HepG2 (cell line): ENCODE measurements at regions not wholly inside any gene's neighbourhood (a gene's known extent, or its start where the extent isn't known, plus 50 kb on each side); places are given as distances from the start of the nearest gene placed in this dataset.

Experiments used
- ATAC-seq: fragments of 200-7000 bp; cut with Tn5 transposase; 3 replicates; pipeline ENCODE4 v1.9.1; 2020; ENCODE audit warnings: mild to moderate bottlenecking, moderate library complexity
- BruUV-seq: library from RNA; stranded (reverse); fragments of 400-500 nt; replicated peaks from 2 replicates; lab custom pipeline; 2021; lab: Mats Ljungman, UMichigan
- CTCF ChIA-PET: fragments of 300-600 bp; formaldehyde crosslinking; extraction: SDS; loops from one replicate; lab custom pipeline; 2021; ENCODE audit warnings: low total read pairs, inconsistent platforms, low intra/inter-chr PET ratio; lab: Yijun Ruan, JAX
- POLR2A ChIA-PET: fragments of 350-600 bp; sonication (Branson Sonifier 250); formaldehyde crosslinking; loops from one replicate; lab custom pipeline; 2020; ENCODE audit warnings: antibody characterized with exemption, inconsistent platforms; lab: Yijun Ruan, JAX
- DNase-seq: peaks from one replicate; pipeline ENCODE4 v3.0.0-alpha.2; 2015; ENCODE audit warnings: low spot score
- FAIRE-seq: peaks from 3 replicates; lab custom pipeline; 2011; peaks lifted over from hg19 to GRCh38; lab: Jason Lieb, UNC
- H2AFZ ChIP-seq: one replicate; pipeline ENCODE4 v1.6.1; 2011; ENCODE audit warnings: low read length, inconsistent platforms
- H3K27ac ChIP-seq: fragments of 300-600 bp; 3 replicates; pipeline ENCODE4 v1.8.0; 2011; ENCODE audit warnings: mixed run types, mild to moderate bottlenecking, mixed read lengths, low read length, inconsistent platforms; ENCODE audit not compliant: insufficient read depth; ENCODE audit errors: extremely low read length
- H3K27me3 ChIP-seq, 2 experiments: fragments of 200-600 bp in 1 of 2; 2 replicates in 1 of 2; 3 replicates in 1 of 2; pipeline versions ENCODE4 v1.6.0 to v1.8.0; 2011; ENCODE audit warnings: low read length in 2 of 2, mild to moderate bottlenecking in 2 of 2, moderate library complexity in 2 of 2, inconsistent platforms in 1 of 2; ENCODE audit not compliant: insufficient read depth in 2 of 2, control insufficient read depth in 1 of 2
- H3K36me3 ChIP-seq, 2 experiments: fragments of 200-600 bp in 1 of 2; replicated peaks in 1 of 2; 2 replicates in 1 of 2; 3 replicates in 1 of 2; pipeline versions ENCODE4 v1.5.1 to v1.8.0; 2011; ENCODE audit warnings: low read length in 2 of 2, inconsistent platforms in 1 of 2; ENCODE audit not compliant: insufficient read depth in 2 of 2, control insufficient read depth in 1 of 2
- H3K4me1 ChIP-seq: 2 replicates; pipeline ENCODE4 v1.5.1; 2012; ENCODE audit warnings: low read length, inconsistent platforms; ENCODE audit not compliant: insufficient read depth
- H3K4me2 ChIP-seq: 2 replicates; pipeline ENCODE4 v1.6.0; 2011; ENCODE audit warnings: low read depth, low read length, inconsistent platforms
- H3K4me3 ChIP-seq, 3 experiments: fragments of 200-600 bp in 1 of 3; sonication (generic), shearing (Covaris generic) in 1 of 3; replicated peaks in 1 of 3; 2 replicates each; pipeline ENCODE4 v1.5.1; 2011 to 2016; ENCODE audit warnings: low read length in 3 of 3, inconsistent platforms in 2 of 3, low read depth in 2 of 3, mild to moderate bottlenecking in 2 of 3, control low read depth in 1 of 3, mixed read lengths in 1 of 3; ENCODE audit not compliant: insufficient read depth in 1 of 3
- H3K79me2 ChIP-seq: one replicate; pipeline ENCODE4 v1.6.1; 2011; ENCODE audit warnings: low read length, inconsistent platforms; ENCODE audit not compliant: insufficient read depth
- H3K9ac ChIP-seq: 2 replicates; pipeline ENCODE4 v1.6.0; 2011; ENCODE audit warnings: mild to moderate bottlenecking, low read depth, low read length, inconsistent platforms; ENCODE audit not compliant: insufficient read depth
- H3K9me3 ChIP-seq: 2 replicates; pipeline ENCODE4 v1.5.1; 2012; ENCODE audit warnings: mild to moderate bottlenecking, low read length
- H4K20me1 ChIP-seq: 2 replicates; pipeline ENCODE4 v1.6.0; 2011; ENCODE audit warnings: inconsistent platforms, mild to moderate bottlenecking, low read length, moderate library complexity; ENCODE audit not compliant: insufficient read depth
- ATF5 ChIP-seq: sonication (generic); formaldehyde crosslinking; IDR thresholded peaks from 2 replicates; pipeline ENCODE4 v1.4.0; 2020; ENCODE audit warnings: mild to moderate bottlenecking, low read depth, missing genetic modification reagents
- BRD4 ChIP-seq: sonication (generic); formaldehyde crosslinking; IDR thresholded peaks from 2 replicates; pipeline ENCODE4 v1.4.0; 2020; ENCODE audit warnings: missing genetic modification reagents
- HHEX ChIP-seq: IDR thresholded peaks from 2 replicates; pipeline ENCODE4 v1.6.1; 2016; ENCODE audit warnings: control low read depth
- PRPF4 ChIP-seq: fragments of 200-400 bp; formaldehyde crosslinking; IDR thresholded peaks from 2 replicates; pipeline ENCODE4 v1.6.1; 2016; ENCODE audit warnings: low read length, low read depth; ENCODE audit not compliant: poor library complexity, severe bottlenecking
- RAD21 ChIP-seq: fragments of 450-650 bp; formaldehyde crosslinking; IDR thresholded peaks from 2 replicates; pipeline ENCODE4 v1.5.0; 2020; ENCODE audit warnings: mild to moderate bottlenecking
- ZNF44 ChIP-seq: sonication (generic); formaldehyde crosslinking; IDR thresholded peaks from 2 replicates; pipeline ENCODE4 v1.5.1; 2020; ENCODE audit warnings: mild to moderate bottlenecking, missing genetic modification reagents
- ZNF510 ChIP-seq: sonication (generic); formaldehyde crosslinking; IDR thresholded peaks from 2 replicates; pipeline ENCODE4 v1.4.0; 2020; ENCODE audit warnings: low read depth, mild to moderate bottlenecking, missing genetic modification reagents
- ZNF556 ChIP-seq: sonication (generic); formaldehyde crosslinking; IDR thresholded peaks from 2 replicates; pipeline ENCODE4 v1.4.0; 2020; ENCODE audit warnings: mild to moderate bottlenecking, missing genetic modification reagents, borderline replicate concordance
- ZNF800 ChIP-seq: sonication (generic); formaldehyde crosslinking; IDR thresholded peaks from 2 replicates; pipeline ENCODE4 v1.4.0; 2020; ENCODE audit warnings: missing genetic modification reagents
- WGBS: methylation state at CpG from one replicate; pipeline ENCODE4 v1.1.6; 2017; ENCODE audit warnings: low lambda C conversion rate; 5-methylcytosine and 5-hydroxymethylcytosine counted together
- in situ Hi-C: cut with HindIII; loops from 2 replicates; pipeline ENCODE4 v1.10.0; 2017; ENCODE audit warnings: low pct_unique_long_range_greater_than_20kb; ENCODE audit not compliant: extremely low pct_ligation_motif_present
- intact Hi-C: fragments of 100-400 bp; cut with micrococcal nuclease; formaldehyde crosslinking; loops from one replicate; pipeline ENCODE4 v1.10.0; 2022; ENCODE audit not compliant: unreplicated experiment
- TF ChIP-seq, protein P1 (sequence below), 2 experiments: sonication (generic) in 1 of 2; formaldehyde crosslinking in 1 of 2; IDR thresholded peaks; 2 replicates each; pipeline versions ENCODE4 v1.6.1 to v1.9.0; 2014 to 2022; ENCODE audit warnings: antibody characterized with exemption in 1 of 2, borderline replicate concordance in 1 of 2, inconsistent platforms in 1 of 2, low read depth in 1 of 2, missing genetic modification reagents in 1 of 2

DNA sequence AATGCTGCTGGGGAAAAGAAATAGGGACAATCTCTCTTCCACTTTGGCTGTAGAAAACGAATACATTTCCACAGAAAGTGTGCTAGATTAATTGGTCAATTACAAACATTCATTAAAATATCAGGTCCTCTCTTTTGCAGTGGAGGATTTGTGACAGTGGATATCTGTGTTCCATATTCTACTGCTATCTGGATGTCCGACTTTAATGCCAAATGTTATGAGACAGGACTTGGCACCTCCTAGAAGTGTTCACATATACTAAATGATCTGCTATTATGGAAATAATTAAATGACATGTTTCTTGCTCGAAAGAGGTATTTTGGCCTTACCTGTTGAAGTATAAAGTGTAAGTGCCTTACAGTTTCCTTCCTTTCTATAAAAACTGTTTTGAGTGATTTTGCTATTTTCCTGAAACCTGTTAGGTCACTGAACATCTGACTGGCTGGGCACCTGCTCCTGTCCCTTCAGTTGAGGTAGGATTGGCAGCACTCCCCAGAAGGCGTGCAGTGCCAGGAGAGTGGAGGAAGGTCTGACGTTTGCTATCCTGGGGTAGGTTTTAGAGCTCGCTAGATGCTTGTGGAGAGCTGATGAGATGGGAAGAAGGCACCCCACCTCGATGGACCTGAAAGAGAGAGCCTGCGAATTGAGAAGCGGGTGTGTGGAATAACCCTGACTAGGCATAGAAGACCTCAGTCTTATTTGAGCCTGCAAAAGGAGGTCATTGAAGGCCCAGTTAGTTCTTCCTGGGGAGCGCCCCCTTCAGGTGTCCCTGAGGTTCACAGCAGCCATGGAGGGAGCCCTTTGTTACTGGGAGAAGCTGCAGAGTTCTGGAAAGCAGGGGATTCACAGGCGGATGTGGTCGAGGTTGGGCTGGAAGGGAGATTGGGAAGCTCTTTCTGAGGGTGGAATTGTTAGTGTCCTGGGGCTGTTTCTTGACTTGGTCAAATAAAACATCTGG, 159.4 kb upstream of the ZNF267 start:
- Histone ChIP-seq H3K4me2 (peak overlapping the region; percentile 94), H3K79me2 (peaks cover 27% of the 10 kb centered on the region), H3K27ac (peak overlapping the region; percentile 95), H3K36me3 (peaks cover 2 to 9% of the 10 kb centered on the region in 2 experiments; a peak in 3 of 5 replicates), H3K27me3 (no peaks in the 10 kb centered on the region; a peak in 1 of 5 replicates), H3K9ac (peak overlapping the region; percentile 93), H4K20me1 (no peaks in the 10 kb centered on the region), H2AFZ (no peak overlapping the region), H3K4me1 (peaks cover 42% of the 10 kb centered on the region), H3K4me3 (peak overlapping the region; percentile 74 to 99 (median 91)), H3K9me3 (no peaks in the 10 kb centered on the region)
- ChIA-PET CTCF (no interaction called here), POLR2A (interaction anchor here (0.9 to 7.8 kb wide), 8 partner anchors 8 to 263 kb away, joined by 3 to 131 read pairs (median 12); partner anchors contain the start of genes RUSF1 and ZNF267)
- WGBS = 41% methylated on average over 12 of the region's 12 CpGs
- DNase-seq = no peak
- in situ Hi-C loops (loop anchor here (25.0 kb wide), 1 partner anchor 727 kb away; the partner anchor contains the start of gene HSD3B7), intact Hi-C loops (loop anchor here (1.0 to 5.0 kb wide), 2 partner anchors 13 to 158 kb away; partner anchors contain the start of gene ZNF267)
- BruUV-seq = no TSS peak
- FAIRE-seq = peak; percentile 44
- ATAC-seq = peak; percentile 0; the same call in 1 of the 3 replicates
- TF ChIP-seq ZNF44 (0 out of 2 replicates have a peak, but pooled peaks have one; percentile 3), ZNF800 (CRISPR knock-in tag) (0 out of 2 replicates have a peak, but pooled peaks have one; percentile 33), RAD21 (CRISPR knock-in tag) (no peak), HHEX (CRISPR knock-in tag) (peak; percentile 25; the same call in 1 of the 2 replicates), PRPF4 (peak; percentile 29), ZNF556 (CRISPR knock-in tag) (peak; percentile 47; the same call in 1 of the 2 replicates), BRD4 (CRISPR knock-in tag) (no peak), ATF5 (CRISPR knock-in tag) (0 out of 2 replicates have a peak, but pooled peaks have one; percentile 45), ZNF510 (CRISPR knock-in tag) (0 out of 2 replicates have a peak, but pooled peaks have one; percentile 39)
- TF ChIP-seq, protein P1, sequence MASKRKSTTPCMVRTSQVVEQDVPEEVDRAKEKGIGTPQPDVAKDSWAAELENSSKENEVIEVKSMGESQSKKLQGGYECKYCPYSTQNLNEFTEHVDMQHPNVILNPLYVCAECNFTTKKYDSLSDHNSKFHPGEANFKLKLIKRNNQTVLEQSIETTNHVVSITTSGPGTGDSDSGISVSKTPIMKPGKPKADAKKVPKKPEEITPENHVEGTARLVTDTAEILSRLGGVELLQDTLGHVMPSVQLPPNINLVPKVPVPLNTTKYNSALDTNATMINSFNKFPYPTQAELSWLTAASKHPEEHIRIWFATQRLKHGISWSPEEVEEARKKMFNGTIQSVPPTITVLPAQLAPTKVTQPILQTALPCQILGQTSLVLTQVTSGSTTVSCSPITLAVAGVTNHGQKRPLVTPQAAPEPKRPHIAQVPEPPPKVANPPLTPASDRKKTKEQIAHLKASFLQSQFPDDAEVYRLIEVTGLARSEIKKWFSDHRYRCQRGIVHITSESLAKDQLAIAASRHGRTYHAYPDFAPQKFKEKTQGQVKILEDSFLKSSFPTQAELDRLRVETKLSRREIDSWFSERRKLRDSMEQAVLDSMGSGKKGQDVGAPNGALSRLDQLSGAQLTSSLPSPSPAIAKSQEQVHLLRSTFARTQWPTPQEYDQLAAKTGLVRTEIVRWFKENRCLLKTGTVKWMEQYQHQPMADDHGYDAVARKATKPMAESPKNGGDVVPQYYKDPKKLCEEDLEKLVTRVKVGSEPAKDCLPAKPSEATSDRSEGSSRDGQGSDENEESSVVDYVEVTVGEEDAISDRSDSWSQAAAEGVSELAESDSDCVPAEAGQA (IDR thresholded peaks at IDR 0.05; ENCODE audit: low read depth) = no peak
- TF ChIP-seq, protein P1 (CRISPR knock-in tag; IDR thresholded peaks at IDR 0.05; ENCODE audit: borderline replicate concordance) = peak; percentile 39; the same call in 1 of the 2 replicates
